GM23338 (cell line): ENCODE measurements at regions not wholly inside any gene's neighbourhood (a gene's known extent, or its start where the extent isn't known, plus 50 kb on each side); places are given as distances from the start of the nearest gene placed in this dataset.
"Not testable (repeated sequence)": the region's sequence is repeated elsewhere in the genome, so short reads cannot be mapped to it uniquely, and the experiment has no call there.

Source experiments
- CTCF ChIP-seq, 2 experiments: fragments of 200-600 bp in 1 of 2; sonication (generic) in 1 of 2; conservative IDR thresholded peaks; 2 replicates each; pipeline versions ENCODE4 v1.5.1 to v1.6.1; 2016 to 2017; ENCODE audit warnings: antibody characterized with exemption in 2 of 2, low read depth in 2 of 2, mild to moderate bottlenecking in 2 of 2, moderate library complexity in 1 of 2
- REST ChIP-seq: IDR thresholded peaks from one replicate; pipeline ENCODE4 v1.6.1; 2018; ENCODE audit warnings: antibody characterized with exemption; ENCODE audit not compliant: unreplicated experiment

GRCh38 chr2:111256628-111257027 lies 135.9 kb downstream of the BCL2L11 start:
- not testable (repeated sequence) for TF ChIP-seq CTCF (conservative IDR thresholded peaks at IDR 0.05; ENCODE audit: low read depth in 2 of 2); REST
